Stomach (tissue), 8 donors: ENCODE measurements at regions not wholly inside any gene's neighbourhood (a gene's known extent, or its start where the extent isn't known, plus 50 kb on each side); places are given as distances from the start of the nearest gene placed in this dataset.
A peak's percentile ranks its signal among the peaks of the same experiment; 100 is the strongest.

ENCODE experiments used
- DNase-seq, 2 donors: peaks; one replicate each; pipeline versions ENCODE4 v3.0.0 to v3.0.0-alpha.2; 2013 to 2019
- H3K27ac ChIP-seq, 5 donors: fragments of 200-600 bp in 4 of 5; sonication (generic) in 4 of 5; one replicate each; pipeline ENCODE4 v1.5.1; 2013 to 2019; ENCODE audit warnings: mild to moderate bottlenecking in 1 of 5, moderate library complexity in 1 of 5
- H3K27me3 ChIP-seq, 3 donors: fragments of 200-600 bp; sonication (generic); one replicate each; pipeline ENCODE4 v1.5.1; 2017 to 2019; ENCODE audit warnings: mixed run types in 1 of 3
- H3K36me3 ChIP-seq, 4 donors: fragments of 200-600 bp; sonication (generic); 1 replicate in 3 of 4; 2 replicates in 1 of 4; pipeline ENCODE4 v1.5.1; 2016 to 2019
- H3K4me1 ChIP-seq, 4 donors: fragments of 200-600 bp; sonication (generic); one replicate each; pipeline ENCODE4 v1.5.1; 2016 to 2019
- H3K4me3 ChIP-seq, 4 donors: fragments of 200-600 bp; sonication (generic) in 3 of 4; one replicate each; pipeline ENCODE4 v1.5.1; 2016 to 2019; ENCODE audit warnings: mild to moderate bottlenecking in 1 of 4
- H3K9me3 ChIP-seq, 4 donors: fragments of 200-600 bp; sonication (generic); one replicate each; pipeline ENCODE4 v1.5.1; 2016 to 2019
- EP300 ChIP-seq: sonication (generic); formaldehyde crosslinking; IDR thresholded peaks from one replicate; pipeline ENCODE4 v1.6.1; 2017; ENCODE audit warnings: antibody characterized with exemption
- POLR2A ChIP-seq, 4 donors: fragments of 450-650 bp; IDR thresholded peaks; one replicate each; pipeline ENCODE4 v1.6.1; 2016; ENCODE audit warnings: antibody characterized with exemption in 4 of 4, control low read depth in 2 of 4, mild to moderate bottlenecking in 1 of 4, moderate library complexity in 1 of 4
- POLR2AphosphoS5 ChIP-seq, 3 donors: sonication (generic); formaldehyde crosslinking; IDR thresholded peaks; one replicate each; pipeline ENCODE4 v1.6.1; 2016; ENCODE audit warnings: antibody characterized with exemption in 3 of 3
- WGBS, 5 donors: extraction: QIAGEN DNeasy Blood & Tissue Kit in 3 of 5; methylation state at CpG; one replicate each; pipeline versions ENCODE4 v1.1.5 to v1.1.7; 2013 to 2018; 5-methylcytosine and 5-hydroxymethylcytosine counted together
- intact Hi-C: fragments of 100-400 bp; cut with DNase I; formaldehyde crosslinking; loops from one replicate; pipeline ENCODE4 v1.15.1; 2023; ENCODE audit warnings: low total_unique reads
- TF ChIP-seq, protein P1 (sequence below), 7 experiments: fragments of 450-650 bp in 4 of 7; fragments of 200-600 bp in 3 of 7; sonication (generic) in 3 of 7; IDR thresholded peaks; one replicate each; pipeline ENCODE4 v1.5.1; 2016 to 2019; ENCODE audit warnings: antibody characterized with exemption in 7 of 7, control low read depth in 2 of 7, mild to moderate bottlenecking in 1 of 7
- donor health status: healthy with polysubstance abuse.
- donor health status: Bipolar disorder and iron deficiency.
- donor health status: healthy.

DNA sequence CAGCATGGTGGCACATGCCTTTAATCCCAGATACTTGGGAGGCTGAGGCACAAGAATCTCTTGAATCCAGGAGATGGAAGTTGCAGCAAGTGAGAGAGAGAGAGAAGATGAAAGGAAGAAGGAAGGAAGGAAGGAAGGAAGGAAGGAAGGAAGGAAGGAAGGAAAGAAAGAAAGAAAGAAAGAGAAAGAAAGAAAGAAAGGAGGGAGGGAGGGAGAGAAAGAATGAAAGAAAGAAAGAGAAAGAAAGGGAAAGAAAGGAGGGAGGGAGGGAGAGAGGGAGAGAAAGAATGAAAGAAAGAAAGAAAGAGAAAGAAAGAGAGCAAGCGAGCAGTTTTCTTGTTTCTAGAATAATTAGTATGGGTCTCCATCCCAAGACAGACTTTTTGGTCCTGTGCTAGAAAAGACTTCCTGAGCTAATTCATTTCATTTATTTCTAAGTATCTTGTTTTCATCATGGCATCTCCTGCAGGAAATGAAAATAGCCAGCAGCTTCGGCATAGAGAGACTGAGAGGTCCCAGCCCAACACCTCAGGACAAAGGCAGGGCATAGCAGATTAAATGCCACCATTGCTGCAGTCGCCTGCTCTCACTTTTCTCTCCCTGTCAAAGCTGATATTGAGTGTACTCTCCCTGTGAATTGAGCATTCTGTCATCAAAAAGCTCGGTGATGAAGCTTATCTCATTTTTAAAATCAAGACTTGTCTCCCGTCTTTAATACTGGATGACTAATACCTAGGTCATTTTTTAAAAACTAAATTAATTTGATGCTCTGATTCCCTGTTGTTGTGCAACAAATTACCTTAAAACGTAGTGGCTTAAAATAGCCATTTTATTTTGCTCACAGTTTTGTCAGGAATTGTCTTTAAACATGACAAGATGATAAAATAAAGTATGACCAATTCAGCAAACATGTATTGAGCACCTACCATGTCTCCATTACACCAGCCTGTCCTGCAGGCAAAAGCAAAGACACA is 91.8 kb upstream of the ADRA1B start:
- no peaks in the 10 kb centered on the region for H3K27me3 ChIP-seq
- no peak overlapping the region for H3K4me3 ChIP-seq
- no peaks in the 10 kb centered on the region for H3K9me3 ChIP-seq
- peak overlapping the region in 2 of 5 donors; percentile 61 to 72 for H3K27ac ChIP-seq
- intact Hi-C loops, result no loop called here
- 69 to 74% (median 72%) methylated on average over 6 of the region's 6 CpGs for WGBS, 5 donors
- peaks cover 7 to 20% (median 12%) of the 10 kb centered on the region in 4 donors for H3K4me1 ChIP-seq
- TF ChIP-seq, protein P1, sequence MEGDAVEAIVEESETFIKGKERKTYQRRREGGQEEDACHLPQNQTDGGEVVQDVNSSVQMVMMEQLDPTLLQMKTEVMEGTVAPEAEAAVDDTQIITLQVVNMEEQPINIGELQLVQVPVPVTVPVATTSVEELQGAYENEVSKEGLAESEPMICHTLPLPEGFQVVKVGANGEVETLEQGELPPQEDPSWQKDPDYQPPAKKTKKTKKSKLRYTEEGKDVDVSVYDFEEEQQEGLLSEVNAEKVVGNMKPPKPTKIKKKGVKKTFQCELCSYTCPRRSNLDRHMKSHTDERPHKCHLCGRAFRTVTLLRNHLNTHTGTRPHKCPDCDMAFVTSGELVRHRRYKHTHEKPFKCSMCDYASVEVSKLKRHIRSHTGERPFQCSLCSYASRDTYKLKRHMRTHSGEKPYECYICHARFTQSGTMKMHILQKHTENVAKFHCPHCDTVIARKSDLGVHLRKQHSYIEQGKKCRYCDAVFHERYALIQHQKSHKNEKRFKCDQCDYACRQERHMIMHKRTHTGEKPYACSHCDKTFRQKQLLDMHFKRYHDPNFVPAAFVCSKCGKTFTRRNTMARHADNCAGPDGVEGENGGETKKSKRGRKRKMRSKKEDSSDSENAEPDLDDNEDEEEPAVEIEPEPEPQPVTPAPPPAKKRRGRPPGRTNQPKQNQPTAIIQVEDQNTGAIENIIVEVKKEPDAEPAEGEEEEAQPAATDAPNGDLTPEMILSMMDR (IDR thresholded peaks at IDR 0.05), result no peak
- no peak for TF ChIP-seq EP300
- TF ChIP-seq POLR2AphosphoS5 (IDR thresholded peaks at IDR 0.05), result no peak
- no peak for TF ChIP-seq POLR2A (IDR thresholded peaks at IDR 0.05)
- DNase-seq, result no peak
- H3K36me3 ChIP-seq, result no peaks in the 10 kb centered on the region

DNA sequence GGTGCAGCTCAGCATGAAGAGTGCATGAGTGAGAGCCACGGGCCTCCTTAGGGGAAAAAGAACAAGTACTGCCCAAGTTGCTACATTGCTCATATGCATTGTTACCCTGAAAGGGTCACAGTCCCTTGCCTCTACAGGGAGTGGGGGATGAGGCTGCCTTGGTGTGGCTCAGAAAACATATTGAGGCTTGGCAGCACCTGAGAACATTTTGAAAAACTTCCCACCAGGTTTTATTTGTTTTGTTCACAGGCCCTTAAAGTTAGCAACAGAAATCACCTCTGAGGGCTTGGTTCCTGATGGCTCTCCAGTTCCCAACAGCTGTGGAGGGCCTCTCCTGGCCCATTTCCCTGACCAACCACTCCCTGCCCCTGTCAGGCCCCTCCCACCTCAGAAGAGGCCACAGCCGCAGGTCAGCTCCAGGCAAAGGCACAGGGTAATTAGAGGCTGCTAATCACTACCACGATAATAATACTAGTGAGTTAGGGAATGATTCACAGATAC is 90.7 kb upstream of the ADRA1B start:
- TF ChIP-seq POLR2A (IDR thresholded peaks at IDR 0.05) (no peak), POLR2AphosphoS5 (IDR thresholded peaks at IDR 0.05) (no peak), EP300 (no peak)
- TF ChIP-seq, protein P1 (IDR thresholded peaks at IDR 0.05), result no peak

DNA sequence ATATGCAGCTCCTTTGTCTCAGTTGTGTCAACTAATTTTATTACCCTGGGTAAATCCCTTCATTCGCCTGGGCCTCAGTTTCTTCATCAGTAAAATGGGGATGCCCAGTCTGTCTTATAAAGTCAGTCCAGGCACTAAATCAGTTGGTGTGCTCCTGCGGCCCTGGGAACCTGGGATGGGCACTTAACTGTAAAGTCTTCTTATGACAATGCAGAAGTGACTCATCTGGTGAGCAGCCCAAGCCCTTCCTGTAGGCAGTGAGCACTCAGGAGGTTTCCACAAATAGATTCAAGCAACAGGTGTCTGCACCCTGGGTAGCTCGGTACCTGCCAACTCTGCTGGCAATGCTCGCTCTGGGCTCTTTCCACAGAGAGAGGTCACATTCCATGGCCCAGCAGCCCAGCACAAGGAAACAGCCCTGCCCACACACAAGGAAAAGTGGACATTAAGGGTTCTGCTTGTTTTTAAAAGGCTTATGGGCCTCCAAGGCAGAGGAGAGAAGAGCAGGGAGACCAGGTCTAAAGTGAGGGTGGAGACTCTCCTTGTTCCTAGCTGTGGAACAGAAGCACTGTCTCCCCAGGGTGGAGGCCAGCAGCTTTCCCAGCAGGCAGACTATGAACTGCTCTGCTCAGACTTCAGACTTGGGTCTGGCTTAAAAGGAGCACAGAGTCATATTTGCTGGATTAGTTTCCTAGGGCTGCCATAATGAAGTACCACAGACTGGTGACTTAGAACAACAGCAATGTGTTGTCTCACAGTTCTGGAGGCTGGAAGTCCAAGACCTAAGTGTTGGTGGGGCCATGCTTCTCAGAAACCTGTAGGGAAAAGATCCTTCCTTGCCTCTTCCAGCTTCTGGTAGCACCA is 89.7 kb upstream of the ADRA1B start:
- Histone ChIP-seq H3K27ac (peak overlapping the region; percentile 56 to 77 (median 61)), H3K36me3 (no peaks in the 10 kb centered on the region), H3K4me3 (no peak overlapping the region), H3K9me3 (no peaks in the 10 kb centered on the region), H3K4me1 (peaks cover 7 to 20% (median 8%) of the 10 kb centered on the region in 4 donors), H3K27me3 (no peaks in the 10 kb centered on the region)
- intact Hi-C loops, result no loop called here
- WGBS, 5 donors, result 39 to 67% (median 47%) methylated on average over 4 of the region's 4 CpGs
- DNase-seq, result peak; percentile 7 to 82
- TF ChIP-seq, protein P1 (IDR thresholded peaks at IDR 0.05), result no peak
- TF ChIP-seq POLR2AphosphoS5 (IDR thresholded peaks at IDR 0.05), result no peak
- no peak for TF ChIP-seq EP300
- no peak for TF ChIP-seq POLR2A (IDR thresholded peaks at IDR 0.05)

More for the DNA sequence above, 90.7 kb upstream of the ADRA1B start:
- peaks cover 7 to 20% (median 8%) of the 10 kb centered on the region in 4 donors for H3K4me1 ChIP-seq
- H3K27me3 ChIP-seq, result no peaks in the 10 kb centered on the region
- no peak overlapping the region for H3K4me3 ChIP-seq
- WGBS, 5 donors, result 13 to 25% (median 22%) methylated on average over 3 of the region's 3 CpGs
- intact Hi-C loops, result no loop called here
- H3K36me3 ChIP-seq, result no peaks in the 10 kb centered on the region
- no peaks in the 10 kb centered on the region for H3K9me3 ChIP-seq
- peak; percentile 9 to 83 for DNase-seq
- peak overlapping the region; percentile 37 to 77 (median 59) for H3K27ac ChIP-seq

DNA sequence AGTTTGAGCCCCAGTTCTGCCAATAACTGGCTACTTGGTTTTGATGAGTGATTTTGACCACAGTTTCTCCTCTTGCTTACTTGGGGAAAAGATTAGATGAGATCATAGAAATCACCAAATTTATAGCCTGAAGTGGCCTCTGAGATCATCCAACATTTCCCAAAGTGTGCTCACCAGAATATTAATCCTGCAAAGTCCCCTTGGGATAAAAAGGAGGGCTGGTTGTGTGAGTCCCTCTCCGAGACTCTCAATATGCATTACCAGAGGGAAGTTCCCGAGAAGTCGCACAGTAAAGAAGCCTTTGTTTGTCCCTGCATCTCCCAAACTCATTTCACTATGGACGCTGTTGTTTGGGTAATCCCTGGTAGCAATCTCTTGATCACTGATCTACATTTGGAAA is 88.4 kb upstream of the ADRA1B start:
- Histone ChIP-seq H3K4me3 (no peak overlapping the region), H3K9me3 (no peaks in the 10 kb centered on the region), H3K27me3 (no peaks in the 10 kb centered on the region), H3K36me3 (no peaks in the 10 kb centered on the region), H3K4me1 (peaks cover 7 to 20% (median 8%) of the 10 kb centered on the region in 4 donors), H3K27ac (no peak overlapping the region)
- WGBS, 5 donors, result 76 to 91% (median 84%) methylated on average over 4 of the region's 4 CpGs
- TF ChIP-seq POLR2A (IDR thresholded peaks at IDR 0.05) (no peak), POLR2AphosphoS5 (IDR thresholded peaks at IDR 0.05) (no peak), EP300 (no peak)
- TF ChIP-seq, protein P1 (IDR thresholded peaks at IDR 0.05), result no peak
- intact Hi-C loops, result no loop called here
- no peak for DNase-seq
